DMS 273 (cell line): ENCODE measurements at regions not wholly inside any gene's neighbourhood (a gene's known extent, or its start where the extent isn't known, plus 50 kb on each side); places are given as distances from the start of the nearest gene placed in this dataset.

Source experiments
- DNase-seq: peaks from one replicate; lab custom pipeline; 2025; ENCODE audit not compliant: unreplicated experiment; lab: John Stamatoyannopoulos, UW

DNA sequence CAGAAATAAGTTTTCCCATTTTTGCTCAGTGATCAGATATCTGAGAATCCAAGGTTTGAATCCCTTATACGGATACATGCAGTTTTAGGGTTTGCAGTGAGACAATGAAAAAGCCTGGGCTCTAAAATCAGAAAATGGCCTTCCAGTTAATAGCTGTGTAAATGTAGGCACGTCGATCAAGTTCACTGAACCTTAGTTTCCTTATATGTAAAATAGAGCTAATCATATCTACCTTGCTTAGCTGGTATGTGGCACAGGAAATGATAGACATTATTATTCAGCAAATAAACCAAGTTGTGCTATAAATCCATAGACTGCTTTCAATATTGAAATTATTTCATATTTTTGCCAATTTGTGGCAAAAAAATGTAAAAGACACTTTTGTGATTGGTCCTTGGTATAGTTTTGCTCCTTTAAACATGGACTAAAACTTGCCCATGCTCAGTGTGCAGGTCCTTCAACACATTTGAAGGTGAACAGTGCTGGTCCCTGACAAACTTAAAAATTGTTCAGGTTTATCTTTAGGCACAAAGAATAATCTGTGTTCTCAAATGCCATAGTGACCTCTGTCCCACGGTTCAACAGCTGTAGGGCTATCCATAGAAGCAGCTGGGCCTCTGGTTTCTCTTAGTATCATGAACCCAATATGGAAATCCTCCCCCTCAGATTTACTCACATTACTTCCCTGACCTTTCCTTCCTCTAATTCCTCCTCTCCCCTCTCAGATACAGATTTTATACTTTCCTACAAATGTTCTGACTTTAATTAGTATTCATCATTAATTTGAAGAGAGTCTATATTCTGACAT lies 51.0 kb downstream of the CCDC54 start:
- DNase-seq = no peak

DNA sequence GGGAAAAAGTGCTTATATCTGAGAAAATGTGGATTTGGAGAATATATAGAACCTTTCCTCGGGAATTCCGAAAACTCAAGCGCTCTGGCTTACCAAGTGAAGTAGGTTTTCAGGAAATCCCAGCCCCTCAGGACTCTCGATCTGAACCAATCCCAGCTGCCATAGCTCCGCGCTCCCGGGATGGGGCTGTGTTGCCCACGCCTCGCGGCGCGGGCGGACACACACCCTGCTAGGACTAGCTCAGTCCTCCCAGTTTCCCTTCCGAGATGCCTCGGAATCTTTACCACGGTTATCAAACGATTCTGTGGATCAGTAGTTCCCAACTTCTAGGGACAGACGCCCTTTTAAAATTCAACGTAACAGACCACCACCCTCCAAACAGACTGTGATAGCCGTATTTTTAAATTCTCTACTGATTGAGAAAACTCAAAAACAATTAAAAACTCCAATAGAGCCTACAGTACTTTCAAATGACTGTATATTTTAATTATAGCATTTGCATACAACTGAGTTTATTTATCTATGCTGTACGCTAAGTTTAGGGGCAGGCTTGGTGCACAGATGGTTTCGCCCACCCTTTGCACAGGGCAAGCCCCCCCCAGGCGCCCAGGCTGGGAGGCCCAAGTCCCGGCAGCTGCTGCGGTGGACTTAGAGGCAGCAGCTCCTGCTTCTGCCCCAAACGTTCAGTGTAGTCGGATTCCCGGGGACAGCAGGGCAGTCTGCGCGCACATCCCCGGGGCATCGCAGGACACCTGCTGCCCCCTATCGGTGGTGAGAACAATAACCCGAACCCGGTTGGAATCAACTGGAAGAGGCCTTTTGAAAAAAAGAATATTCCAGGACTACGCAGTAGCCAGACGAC lies 52.3 kb downstream of the CCDC54 start:
- DNase-seq = peak; percentile 90

DNA sequence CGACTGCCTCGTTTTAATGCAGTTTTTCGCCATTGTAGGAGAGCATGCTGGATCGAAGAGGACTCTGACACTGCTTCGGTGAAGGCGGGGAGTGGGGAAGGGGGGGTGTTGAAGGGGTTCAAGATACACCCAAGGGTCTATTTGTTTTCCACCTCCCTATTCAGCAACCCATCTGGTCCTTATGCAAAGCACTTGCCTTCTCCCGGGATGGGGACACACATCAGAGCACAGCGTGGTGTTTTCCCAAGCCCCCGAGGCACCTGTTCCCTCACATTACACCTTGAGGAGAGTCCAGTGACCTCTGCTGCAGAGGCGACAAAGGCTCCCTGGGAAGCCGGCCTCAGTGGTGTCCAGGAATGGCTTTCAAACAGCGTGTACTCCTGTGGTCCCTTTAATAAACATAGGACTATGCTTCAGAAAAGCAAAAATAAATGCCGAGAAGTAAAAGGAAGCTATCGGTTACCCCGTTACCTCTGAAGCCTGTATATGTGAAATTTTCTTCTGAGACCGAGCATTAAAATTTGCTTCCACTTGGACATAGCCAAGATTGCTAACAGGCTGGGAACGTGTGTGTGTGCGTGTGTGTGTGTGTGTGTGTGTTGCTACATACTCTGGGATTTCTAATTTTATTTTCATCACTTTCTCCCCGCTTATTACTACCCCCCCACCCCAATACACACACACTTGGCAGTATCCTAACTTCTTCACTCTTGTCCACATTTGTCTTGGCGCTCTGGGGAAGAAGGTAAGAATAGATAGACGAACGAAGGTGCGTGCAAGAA lies 53.2 kb downstream of the CCDC54 start:
- DNase-seq = no peak

DNA sequence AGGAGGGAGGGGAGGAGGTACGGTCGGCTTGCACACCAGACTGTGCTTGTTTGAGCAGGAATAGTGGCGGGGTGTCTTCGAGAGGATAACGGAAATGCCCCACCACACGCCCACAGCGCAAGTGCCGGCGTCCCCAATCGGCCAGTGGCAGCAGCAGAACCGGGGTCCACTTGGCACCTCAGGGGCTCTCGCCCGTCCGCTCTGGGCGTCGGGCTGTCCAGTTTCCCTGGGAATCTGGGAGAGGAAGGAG lies 53.7 kb downstream of the CCDC54 start:
- peak; percentile 47 for DNase-seq

DNA sequence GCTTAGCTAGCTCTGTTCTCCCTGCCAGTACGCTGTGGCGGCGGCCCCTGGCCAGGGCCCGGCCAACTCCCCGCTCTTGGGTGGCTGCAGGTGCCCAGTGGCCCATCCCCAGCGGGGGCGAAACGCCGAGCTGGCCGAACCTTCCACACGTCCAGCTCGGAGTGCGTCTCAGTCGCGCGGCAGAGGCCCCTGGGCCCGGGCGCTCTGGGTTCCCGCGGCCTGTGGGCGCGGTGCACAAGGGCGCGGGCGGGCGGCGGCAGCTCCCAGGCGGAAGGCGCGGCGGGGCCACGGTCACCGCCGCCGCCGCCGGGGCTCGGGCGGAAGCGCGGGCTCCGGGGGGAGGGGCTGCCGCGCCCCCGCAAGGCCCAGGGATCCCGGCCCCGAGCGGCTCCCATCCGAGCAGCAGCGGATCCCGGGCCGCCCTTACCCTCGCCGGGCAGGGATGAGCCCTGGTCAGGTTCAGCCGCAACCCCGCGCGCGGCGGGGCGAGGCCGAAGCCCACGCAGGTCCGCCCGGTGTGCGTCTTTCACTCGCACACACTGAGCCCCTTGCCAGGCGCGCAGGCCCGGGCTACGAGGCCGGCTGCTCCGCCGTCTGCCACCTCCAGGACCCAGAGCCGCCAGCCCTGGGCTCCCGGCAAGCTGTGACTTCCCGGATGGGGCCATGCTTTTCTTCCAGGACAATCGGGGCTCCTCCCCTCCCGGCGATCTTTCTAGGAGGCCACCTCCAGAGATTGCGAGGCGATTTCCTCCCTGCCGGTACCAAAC lies 54.2 kb downstream of the CCDC54 start:
- peak; percentile 92 for DNase-seq

DNA sequence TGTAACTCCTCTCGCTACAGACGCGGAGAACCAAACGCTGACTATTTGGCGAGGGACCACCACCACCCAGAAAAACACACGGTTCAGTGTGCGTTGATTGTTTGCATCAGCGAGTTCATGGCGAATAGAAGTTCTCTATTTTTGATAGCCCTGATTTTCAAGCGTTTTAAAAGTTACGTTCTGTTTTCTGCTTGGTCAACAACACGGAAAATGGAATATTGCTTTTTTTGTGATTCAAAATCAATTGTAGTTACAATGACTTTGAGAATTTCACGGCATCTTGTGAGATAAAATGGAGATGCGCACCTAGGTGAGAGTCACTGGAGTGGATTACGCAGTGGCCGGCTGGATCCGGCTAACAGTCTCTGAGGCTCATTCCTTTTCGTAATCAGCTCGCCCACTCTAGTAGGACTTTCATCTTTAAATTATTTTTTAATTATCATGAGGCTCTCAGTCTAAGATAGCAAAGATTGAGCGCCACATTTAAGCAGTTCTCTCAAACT lies 54.8 kb downstream of the CCDC54 start:
- peak; percentile 59 for DNase-seq

DNA sequence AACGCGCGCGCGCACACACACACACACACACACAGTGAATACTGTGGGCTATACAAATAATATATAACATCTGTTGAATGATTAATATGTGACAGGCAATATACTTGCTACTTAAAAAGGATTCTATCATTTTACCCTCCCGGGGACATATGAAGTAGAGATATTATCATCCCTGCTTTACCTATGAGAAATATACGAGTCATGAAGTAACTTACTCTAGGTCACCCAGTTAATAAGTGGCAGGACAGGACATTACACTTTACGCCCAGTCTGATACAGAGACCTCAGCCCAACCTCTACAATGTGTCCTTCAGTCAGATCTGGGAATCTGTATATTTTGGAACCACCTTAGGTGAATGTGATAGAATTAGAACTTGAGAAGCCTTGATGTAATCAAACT lies 55.4 kb downstream of the CCDC54 start:
- DNase-seq = no peak

DNA sequence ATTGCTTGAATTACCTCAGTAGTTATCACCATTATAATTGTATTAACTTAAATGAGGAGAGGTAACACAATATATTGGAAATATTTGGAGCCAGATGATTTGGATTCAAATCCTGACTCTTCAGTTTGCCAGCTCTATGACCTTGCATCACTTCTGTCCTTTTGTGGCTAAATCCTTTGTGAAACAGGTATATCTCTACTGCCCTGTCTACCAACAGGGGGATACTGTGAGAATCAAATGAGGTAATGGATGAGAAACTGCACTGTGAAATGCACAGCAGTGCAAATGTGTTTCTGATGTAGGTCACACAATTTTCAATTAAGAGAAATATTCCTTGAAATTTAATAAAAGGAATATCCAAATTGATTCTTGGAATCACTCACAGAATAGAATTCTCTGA lies 58.8 kb downstream of the CCDC54 start:
- DNase-seq = no peak

DNA sequence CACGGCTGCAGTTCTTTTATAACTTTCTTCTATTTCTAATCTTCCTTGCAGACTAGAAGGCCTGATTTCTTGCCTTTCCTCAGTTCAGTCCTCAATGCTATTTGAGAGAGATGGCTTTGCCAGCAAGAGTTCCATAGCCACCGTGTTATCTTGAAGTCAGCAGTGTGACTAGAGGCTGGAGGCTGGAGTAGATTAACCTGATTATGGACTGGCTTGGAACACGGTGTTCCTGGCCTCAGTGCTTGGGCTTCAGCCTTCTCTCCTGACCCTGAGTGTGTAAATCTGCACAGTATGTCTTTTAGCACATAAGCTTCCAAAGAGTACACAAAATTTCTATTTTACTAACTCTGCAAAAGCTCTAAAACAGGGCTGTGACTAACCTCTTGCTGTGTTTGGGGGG lies 61.4 kb downstream of the CCDC54 start:
- DNase-seq = no peak

DNA sequence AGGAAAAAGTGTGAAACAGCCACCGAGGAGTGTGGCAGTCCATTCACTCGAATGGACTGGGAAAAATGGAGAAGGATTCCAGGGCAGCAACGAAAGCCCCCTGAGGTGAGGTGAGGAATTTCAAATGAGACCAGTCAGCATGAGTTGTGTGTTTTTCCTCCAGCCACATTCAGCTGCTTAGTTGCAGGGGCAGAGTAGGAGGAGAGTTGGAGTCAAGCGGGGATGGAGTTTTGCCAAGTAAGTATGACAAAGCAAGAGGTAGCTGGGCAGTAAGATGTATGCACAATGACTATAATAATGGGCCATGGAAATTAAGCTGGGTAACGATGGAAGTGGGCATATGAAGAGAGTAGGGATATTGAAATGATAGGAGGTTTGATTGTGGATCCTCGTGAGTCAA lies 64.4 kb downstream of the CCDC54 start:
- no peak for DNase-seq

DNA sequence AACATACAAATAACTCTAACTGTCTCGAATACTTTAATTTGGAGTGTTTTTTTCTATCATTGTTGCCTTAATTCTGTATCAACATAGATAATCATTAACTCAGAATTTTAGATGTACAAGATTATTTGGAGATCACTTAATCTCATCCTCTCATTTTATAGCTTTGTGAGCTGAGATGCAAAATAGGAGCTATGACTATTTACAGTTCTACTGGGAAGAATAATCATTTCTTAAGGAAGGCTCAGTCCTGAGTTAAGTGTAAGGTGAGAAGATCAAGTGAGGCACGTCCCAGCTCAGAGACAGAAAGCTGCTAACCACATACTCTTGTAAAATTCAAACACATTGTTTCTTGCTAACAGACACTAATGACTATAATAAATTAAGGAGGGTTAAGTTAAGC lies 66.2 kb downstream of the CCDC54 start:
- DNase-seq = peak; percentile 18

DNA sequence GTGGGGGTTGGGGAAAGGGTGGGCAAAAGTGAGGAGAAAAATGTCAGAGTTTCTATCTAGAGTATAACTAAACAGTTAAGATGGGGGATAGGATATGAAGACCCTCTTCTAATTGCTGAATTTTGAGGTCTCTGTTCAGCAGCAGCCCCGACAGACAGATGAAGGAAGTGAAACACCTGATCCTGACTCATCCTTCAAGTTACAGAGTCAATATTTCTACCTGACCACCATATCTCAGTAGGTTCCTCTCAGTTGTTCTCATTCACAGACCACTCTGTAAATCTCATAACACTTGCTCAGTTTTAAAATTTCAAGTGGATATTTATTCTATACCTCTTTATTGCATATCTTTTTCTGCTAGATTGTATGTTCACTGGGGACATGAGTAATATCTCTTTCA lies 69.5 kb downstream of the CCDC54 start:
- DNase-seq = no peak

DNA sequence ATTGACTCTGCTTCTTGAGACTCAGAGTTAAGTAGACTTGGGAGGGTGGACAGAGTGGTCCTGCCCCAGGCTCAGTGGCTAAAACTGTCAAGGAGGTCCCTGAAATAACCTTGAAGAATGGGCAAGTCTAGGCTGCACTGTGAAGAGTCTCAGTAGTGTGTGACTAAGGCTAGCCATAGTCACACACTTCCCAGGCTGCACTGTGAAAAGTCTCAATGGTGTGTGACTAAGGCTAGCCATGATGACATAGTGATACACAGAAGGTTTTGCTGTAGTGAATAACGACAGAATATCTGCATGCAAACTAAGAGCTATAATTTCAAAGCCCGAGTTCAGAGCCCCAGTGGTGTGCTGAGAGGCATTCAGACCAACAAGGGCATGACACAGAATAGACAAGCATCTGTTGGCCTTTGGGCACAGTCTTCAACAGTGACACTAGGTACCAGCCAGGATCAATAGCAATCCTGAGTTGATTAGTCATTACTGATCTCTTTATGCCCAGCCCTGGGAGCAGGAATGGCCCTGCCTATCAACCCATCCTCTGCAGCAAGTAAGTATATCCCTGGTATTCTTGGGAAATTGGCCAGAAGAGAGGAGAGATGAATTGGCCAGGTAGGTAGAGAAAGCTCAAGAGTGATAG lies 72.4 kb upstream of the BBX start:
- DNase-seq = no peak

DNA sequence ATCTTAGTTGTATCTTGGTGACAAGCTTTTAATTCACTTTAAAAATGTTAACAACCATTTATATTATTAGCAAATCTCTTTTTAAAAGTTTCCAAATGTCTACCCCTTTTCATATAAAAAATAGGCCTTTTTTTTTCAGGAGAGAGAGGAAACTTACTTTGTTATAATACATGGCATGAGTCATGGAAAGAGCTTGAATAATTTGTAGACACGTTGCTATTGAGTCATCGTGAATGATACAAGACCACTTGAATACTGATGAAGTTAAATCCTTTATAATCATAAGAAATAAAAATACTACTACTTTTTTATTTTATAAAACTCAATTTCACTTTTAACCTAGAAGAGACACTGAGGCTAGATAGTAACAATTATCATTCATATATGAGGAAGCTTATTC lies 70.3 kb upstream of the BBX start:
- peak; percentile 29 for DNase-seq

DNA sequence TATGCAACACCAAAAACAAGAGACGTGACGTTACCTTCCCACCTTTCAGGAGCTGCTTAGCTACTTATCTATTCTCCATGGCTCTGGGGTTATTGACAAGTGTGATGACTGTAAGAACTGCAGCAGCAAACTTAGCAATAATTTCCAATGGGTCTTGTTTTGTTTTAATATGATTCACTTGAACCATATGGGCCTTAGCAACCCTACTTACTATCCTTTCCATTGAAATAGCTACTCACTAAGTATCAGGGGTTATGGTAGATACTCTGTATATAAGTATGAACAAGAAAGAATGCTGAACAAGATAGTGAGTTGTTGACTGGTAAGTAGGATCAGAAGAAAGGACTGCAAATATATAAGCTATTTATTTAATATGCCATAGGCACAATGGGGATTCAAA lies 69.3 kb upstream of the BBX start:
- no peak for DNase-seq

DNA sequence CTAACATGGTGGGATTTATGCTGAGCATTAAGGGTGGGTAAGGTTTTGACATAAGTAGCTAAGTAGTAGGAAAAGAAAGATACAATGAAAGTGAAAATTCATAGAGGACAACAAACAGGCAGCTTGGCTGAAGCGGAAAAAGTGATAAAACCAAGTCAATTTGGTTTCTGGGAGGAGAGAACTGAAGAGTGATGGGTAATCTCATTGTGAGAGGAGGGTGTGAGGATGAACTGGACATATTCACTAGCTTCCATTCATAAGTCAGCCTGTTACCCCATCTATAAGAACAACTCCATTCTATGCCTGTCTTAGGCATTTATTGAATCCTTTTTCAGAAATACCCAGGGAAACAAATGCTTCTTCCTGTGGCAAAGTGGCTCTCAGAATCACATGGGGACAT lies 67.1 kb upstream of the BBX start:
- no peak for DNase-seq

DNA sequence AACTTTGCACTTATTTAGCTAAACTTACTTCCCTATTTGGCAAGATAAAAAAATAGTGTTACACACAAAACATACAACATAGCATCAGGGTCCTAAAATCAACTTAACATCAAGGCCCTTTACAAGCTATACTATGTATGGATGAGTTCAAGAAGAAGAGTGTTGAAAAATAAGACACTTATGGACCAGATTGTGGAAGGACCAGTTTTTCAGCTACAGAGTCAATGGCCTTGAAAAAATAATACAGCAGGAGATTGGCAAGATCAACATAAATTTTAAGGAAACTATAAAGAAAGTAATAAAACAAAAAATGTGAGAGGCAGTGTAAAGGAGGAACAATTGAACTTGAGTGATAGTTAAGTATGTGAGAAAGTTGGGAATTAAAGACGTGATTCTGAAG lies 66.3 kb upstream of the BBX start:
- no peak for DNase-seq

DNA sequence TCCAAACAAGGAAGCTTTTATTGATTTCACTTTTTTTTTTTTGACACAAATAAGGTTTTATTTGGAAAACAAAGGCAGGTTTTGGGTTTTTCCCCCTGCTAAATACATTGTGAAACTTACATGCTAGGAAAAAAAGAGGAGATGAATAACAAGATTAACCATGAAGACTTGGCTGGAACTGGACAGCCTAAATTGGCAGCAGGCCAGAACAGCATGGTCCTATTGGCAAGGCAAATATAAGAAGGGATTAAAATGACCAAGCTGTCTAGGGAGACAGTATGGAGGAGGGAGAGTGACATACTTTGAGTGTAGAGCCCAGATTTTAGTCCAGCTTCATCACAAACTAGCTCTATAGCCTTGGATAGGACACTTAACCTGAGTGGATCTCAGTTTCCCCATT lies 63.9 kb upstream of the BBX start:
- peak; percentile 36 for DNase-seq

DNA sequence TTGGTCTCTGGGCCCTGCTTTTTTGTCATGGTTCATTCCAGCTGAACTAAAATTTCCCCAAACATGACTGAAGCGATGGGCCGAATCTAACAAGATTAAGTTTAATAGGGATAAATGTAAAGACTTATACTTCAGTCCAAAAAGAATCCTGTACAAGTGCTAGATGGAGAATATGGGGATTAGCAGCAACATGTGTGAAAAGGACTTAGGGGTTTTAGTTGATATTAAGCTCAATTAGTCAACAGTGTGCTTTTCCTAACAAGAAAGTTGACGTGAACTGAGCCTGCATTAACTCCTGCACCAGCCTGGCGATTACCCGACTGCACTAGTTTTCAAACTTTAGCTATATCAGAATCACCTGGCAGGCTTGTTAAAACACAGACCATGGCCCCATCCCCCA lies 61.0 kb upstream of the BBX start:
- DNase-seq = no peak

DNA sequence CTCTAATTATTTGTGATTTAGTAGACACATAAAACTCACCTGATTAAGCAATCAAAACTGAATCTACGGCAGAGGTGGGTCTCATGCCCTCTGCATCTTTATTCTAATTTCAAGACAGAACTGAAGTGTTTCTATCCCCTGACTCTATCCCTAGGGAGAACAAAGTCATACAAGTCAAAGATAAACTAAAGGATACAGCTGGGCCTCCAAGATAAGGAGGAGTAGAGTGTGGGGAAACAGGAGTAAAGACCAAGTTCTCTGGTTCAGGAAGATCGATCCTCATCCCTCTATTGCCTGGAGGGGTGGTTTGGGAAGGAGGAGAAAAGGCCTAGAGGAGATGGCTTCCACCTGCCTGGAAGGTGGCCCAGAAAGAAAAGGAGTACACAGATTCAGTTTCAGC lies 58.7 kb upstream of the BBX start:
- DNase-seq = no peak
